ENCODE measurements at regions not wholly inside any gene's neighbourhood (a gene's known extent, or its start where the extent isn't known, plus 50 kb on each side); places are given as distances from the start of the nearest gene placed in this dataset.
"Not testable (repeated sequence)": the region's sequence is repeated elsewhere in the genome, so short reads cannot be mapped to it uniquely, and the experiment has no call there.

DNA sequence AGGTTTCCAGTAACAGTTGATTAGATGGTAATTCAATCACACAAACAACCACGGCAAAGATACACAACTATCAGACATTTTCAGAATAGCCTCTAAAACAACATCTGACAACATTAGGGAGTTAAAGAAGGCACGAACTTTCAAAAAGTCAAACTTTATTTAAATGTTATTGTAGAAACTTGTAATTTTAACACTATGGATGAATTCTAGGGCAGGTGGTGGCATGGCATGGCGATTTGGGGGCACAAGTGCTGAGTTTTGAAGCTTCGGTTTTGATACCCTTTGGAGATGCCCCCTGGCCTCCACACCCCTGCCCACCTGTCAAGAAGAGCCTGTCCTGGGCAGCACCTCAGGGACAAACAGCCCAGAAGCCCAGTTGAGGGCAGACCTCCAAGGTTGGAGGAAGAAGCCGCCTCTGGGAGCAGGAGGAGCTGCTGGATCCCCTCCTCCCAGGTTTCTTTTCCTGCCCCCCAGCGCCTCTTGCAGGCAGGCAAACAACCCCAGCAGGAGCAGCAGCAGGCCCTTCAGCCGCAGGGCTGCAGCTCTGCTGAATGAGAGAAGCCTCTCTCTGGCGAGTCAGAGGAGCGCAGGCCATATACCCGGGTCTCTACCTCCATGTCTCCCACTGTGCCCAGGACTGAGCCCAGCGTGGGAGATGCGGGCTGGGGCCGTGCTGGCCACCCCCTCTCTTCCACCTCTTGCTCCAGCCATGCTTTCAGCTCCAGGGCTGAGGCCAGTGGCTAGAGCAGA, 102.1 kb upstream of the IGLL5 start:
- no peak for DNase-seq

DNA sequence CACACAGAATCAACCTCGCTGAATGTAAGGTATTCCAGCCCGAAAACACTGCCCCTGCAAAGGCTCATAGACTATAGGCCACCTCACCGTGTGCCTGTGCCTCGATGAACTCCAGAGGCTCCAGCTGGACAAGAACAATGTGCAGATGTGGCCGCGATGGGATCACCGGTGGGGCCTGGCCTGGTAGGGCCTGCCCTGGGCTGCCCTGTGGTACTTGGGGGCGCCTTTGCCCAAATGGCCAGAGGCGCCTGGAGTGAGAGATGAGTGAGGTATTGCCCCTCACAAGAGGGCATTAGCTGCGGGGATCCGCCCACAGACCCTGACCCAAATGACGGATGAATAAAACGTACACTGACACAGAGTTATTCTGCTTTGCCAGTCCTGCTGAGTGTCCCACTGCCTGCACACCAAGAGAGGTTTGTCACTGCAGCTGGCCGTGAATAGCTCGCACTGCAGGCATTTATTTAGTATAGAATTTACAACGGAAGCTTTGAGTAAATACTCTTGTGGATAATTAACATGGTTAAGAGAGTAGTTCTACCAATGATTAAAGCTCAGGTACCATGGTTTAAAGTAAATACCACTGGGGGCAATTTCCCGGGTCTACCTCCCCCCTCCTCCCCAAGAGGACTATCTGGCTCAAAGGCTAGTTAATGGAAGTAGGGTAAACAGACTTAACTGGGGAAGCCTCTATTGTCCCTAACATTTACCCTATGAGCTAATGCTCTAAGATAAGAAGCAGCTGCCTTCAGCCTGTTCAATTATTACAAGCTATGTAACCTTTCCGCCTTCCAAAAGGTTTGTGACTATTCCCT, 101.1 kb upstream of the IGLL5 start:
- no peak for DNase-seq

DNA sequence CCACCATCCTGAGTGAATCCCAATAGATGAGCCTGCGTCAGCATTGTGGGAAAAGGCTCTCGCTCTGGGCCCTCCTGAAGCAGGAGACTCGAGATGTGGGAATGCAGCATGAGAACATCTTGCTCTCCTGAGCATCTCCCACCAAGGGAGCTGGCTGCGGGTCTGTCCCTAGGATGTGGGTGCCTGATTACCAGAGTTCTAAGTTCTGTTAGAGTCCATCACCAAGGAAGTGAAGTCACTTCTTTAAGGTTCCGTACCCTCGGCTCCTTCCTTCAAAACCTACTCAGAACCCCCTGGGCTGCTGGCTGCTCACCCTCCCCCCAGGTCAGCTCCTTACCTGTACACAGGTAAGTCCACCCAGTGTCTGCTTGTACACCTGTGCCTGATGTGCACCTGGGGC, 100.5 kb upstream of the IGLL5 start:
- no peak for DNase-seq

DNA sequence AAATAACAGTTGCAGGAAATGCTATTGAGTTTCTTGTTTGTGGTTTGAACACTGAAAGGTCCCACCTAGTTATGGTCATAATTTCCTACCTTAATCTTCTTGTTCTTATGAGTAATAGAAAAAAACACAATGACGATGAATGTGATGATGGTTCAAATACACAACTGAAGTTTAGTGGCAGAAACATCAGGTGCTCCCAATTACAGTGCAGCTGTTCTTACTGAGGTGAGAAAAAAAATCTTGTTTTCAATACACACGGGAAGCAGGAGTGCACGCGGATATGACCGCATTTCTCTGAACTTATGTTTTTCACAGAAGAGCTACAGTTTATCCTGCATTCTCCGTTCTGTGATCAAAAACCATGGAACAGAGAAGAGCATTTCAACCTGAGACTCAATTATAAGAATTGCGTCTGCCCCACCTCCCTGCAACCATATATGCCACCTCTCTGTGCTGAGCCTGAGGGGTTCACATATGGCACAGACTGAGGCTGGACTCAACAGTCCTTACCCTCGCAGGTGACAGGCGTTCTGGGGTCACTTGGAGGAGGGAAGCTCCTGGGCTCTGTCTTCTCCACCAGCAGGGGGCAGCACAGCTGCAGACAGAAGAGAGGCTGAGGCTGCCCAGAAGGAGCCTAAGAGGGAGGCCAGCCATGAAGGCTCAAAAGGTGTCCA, 99.7 kb upstream of the IGLL5 start:
- peak; percentile 73 for DNase-seq

DNA sequence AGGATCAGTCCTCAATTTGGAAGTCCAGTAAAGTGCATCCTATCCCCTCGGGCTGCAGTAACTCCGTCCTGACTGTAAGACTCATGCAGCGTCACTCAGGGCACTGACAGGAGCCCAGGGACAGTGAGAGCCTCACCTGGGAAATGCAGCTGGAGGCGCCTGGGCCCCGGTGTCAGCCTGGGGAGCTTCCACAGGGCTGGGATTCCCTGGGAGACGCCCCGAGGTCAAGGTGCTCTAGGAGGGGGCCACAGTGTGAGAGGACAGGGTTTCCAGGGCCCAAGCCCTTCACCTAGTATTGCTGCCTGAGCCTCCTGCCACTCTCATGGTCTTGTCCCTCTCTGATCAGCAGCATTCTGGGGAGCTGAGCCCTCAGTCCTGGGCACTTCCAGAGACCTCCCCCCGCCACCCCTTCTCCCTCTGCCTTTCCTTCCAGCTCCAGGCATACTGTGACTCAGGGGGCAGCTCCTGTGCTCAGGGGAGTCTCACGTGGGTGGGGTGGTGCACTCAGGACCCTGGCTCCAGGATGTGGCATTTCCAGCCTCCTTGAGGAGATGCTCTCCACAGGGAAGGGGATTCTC, 99.1 kb upstream of the IGLL5 start:
- no peak for DNase-seq

DNA sequence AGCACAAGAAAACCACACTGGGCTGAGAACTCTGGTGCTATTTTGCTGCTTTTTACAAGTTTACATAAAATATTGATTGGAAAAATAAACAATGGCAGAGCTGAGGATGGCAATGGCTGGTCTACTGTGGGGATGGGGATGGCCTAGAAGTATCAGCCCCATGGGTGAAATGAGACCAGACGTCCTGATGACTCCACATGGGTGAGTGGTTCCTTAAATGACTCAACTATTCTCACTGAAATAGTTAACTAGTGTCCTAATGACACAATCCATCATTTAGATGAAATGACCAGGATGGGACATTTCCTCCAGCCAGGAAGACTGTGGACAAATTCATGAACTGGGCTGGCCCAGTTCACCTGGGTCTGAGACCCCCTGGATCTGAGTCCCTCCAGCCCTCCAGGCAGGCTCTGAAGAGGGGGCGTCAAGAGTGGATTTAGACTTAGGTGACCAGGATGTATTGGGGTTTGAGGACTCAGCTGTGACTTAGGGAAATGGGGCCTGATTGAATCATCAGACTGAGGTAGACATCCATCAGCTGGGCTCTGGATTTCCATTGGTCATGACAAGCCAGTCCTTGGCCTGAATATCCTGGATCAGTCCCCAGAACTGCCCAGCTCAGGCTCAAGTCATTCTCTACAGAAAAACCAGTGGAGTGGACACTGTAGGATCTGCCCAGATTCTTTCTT, 98.2 kb upstream of the IGLL5 start:
- DNase-seq, result no peak

DNA sequence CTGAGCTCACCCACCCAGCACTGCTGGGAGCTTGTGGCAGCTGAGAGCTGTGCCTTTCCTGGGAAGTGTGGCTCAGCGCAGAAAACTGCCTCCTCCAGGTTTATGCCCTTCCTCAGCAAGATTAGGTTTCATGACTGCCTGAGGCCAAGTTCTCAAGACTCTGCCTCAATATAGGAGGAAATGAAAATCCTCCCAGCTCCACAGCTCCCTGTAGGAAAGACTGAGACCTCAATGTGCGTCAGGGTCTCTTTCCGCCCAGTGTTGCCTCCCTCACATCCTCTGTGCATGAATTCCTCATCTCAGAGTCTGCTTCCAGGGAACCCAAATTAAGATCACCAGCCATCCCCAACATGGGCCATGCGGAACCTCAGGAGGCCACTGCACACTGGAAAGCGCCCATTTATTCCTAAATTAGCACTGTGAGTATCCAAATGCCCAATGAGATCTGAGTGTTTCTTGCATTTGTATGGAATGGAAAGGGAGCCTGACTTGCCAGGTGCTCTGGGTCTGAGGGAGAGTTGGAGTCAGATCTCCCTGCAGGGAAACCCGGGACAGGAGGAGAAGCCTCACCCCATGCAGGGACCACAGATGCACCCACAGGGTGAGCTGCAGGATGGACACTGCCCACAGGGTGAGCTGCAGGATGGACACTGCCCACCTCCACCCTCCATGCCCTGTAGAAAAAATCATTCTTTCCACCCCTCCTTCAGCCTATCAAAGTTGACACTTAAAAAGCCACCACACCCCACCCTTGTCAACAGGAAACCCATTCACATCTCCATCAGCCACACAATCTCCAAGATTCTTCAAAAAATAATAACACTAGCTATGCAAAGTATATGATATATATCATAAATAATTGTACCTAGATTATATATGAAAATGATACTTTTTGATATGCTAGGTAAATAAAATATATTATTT, 97.4 kb upstream of the IGLL5 start:
- DNase-seq, result peak; percentile 21

DNA sequence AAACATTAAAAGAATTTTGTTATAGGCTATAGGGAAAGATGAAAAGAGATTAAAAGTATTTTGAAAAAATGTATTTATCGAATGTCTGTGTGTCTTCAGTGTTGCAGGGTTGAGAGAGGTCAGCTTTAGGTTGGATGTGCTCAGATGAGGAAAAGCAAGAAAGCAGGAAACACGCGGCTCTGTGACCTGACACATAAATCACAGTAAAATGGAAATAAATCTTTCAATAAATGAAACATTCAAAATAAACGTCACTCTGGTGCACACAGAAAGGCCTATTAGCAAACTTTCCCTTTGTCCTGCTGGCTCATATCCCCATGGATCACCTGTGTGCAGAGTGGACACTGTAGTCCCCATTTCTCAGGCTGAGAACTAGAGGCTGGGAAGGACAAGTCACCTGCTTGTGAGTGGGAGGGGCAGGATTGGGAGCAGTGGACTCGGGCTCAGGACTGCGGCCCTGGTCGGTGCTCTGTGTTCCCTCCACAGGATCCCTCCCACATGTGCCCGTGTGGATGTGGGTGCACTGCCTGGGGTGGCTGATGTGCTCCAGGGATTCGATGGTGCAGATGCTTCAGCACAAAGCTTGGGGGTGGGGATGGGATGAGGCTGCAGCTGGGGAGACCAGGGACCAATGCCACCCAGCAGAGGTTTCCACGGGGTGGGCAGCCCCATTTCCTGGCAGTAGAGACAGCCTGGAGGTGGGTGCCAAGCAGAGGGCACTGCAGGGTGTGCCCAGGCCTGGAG, 96.0 kb upstream of the IGLL5 start:
- DNase-seq, result no peak

DNA sequence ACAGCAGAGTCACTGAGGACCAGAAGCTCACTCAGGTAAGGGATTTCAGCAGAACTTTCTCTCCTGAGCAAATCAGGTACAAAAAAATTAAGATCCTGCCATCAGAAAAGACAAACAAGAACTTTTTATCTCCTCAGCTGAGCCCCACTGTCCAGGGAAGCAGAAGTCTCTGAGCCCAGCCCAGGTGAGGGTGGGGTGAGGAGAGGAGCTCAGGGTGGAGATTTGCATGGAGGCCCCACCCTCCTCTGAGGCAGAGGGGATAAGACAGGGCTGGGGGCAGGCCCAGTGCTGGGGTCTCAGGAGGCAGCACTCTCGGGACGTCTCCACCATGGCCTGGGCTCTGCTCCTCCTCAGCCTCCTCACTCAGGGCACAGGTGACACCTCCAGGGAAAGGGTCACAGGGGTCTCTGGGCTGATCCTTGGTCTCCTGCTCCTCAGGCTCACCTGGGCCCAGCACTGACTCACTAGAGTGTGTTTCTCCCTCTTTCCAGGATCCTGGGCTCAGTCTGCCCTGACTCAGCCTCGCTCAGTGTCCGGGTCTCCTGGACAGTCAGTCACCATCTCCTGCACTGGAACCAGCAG, 95.3 kb upstream of the IGLL5 start:
- not testable (repeated sequence) for DNase-seq

DNA sequence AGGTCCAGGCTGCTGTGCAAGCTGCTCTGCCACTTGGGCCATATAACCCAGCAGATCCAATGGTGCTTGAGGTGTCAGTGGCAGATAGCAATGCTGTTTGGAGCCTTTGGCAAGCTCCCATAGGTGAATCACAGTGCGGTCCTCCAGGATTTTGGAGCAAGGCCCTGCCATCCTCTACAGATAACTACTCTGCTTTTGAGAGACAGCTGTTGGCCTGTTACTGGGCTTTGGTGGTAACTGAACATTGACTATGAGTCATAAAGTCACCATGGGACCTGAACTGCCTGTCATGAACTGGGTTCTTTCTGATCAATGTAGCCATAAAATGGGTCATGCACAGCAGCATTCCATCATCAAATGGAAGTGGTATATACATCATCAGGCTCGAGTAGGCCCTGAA, 92.0 kb upstream of the IGLL5 start:
- DNase-seq, result not testable (repeated sequence)

DNA sequence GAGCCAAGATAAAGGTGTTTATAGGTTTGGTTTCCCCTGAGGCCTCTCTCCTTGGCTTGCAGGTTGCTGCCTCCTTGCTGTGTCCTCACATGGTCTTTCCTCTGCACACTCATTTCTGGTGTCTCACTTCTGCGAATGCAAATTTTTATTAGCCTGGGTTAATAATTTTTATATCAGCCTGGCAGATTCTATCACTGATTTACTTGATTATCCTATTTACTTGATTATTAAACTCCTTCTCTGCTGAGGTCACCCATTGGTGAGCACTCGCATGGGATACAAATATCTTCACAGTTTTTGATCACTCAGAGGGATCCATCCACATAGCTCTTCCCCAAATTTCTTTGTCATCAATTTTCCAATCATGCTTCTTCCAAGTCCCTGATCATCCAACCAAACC, 90.9 kb upstream of the IGLL5 start:
- DNase-seq, result no peak

DNA sequence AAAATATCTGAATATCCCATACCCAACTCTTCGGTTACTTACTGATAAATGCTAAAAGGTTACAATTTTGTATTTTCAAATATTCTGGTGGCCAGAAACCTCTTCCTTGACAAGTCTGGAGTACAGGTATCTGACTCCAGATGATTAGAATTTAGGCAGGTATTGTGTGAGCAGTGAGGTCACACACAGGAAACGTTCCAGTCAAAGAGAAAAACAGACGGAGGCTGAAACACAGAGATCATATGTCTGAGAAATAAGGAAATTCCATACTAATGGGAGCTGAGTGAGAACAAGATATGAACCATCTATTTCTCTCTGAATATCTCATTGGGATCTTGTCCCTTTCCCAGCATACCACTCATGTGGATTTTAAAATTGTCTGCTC, 89.4 kb upstream of the IGLL5 start:
- no peak for DNase-seq

DNA sequence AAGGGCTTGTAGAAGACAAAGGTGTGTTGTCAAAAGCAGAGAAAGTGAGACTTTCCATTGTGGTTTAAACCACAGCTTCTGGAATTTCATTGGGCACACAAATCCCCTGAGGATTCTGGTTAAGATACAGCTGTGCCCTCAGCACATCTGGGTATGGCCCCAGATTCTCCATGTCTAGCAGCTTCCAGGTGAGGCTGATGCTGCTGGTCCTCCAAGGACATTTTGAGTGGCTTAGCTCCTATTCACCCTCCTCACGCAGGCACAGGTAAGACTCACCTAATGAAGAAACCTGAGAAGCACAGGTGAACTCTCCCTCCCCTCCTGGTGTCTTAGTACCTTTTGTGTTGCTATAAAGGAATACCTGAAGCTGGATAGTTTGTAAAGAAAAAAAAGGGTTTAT, 88.9 kb upstream of the IGLL5 start:
- DNase-seq, result no peak

DNA sequence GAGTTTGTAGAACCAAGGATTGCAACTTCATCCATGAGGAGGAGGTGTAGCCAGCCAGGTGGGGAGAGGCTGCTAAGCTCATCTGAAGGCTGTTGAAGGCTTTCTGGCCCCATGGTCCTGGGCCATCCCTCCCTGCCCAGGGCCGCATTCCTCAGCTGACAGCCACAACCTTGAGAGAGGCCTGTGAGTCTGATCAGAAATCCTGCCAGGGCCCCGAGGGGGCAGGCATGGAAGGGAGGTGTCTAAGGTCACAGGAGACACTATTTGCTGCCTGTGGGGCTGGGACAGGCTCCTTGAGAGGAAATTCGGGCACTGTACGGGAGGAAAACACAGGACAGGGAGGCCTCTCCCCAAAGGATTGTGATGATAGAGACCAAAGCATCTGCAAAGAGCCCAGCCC, 88.1 kb upstream of the IGLL5 start:
- DNase-seq, result no peak

DNA sequence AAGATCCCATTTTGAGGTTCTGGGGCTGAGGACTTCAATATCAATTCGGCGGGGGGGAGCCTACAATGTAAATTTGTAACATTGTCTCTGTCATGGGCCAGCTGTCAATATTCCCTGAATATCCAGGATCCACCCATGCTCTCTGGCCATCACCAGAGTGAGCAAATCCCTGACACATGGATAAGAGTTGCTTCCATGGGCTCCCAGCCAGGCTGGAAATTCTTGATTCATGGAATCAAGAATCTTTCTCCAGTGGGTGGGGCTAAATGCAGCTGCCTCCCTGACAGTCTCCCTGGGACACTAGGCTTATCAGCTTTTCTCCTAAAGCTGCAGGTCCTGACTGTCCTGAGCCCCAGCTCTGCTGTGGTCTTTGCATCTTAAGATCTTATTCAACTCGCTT, 86.9 kb upstream of the IGLL5 start:
- no peak for DNase-seq

DNA sequence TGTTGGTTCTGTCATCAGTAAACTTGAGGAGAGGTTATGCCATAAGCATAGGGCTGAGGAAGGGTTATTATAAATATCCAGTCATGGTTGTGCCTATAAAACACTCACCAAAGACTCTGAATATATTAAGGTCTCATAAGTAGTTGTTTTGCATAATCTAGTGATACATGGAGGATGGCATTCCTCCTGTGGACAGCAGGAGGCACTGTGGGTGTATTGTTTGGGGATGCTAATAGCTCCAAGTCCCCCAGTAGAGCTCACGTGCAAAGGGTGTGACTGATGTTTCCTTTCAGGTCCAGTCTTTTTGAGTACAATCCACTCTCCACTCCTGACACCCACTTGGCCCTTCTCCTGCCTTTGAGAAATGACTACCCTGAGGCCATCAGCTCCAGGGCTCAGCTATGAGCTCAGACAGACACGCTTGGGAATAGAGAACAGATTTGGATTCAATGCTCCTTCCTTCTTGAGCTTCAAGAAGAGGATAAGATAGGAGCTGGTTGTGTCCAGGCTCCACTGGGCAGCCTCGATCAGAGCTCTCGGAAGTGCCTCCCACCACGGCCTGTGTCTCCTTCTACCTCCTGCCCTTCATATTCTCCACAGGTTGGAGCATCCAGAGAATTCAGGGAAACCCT, 85.2 kb upstream of the IGLL5 start:
- DNase-seq, result peak; percentile 66

DNA sequence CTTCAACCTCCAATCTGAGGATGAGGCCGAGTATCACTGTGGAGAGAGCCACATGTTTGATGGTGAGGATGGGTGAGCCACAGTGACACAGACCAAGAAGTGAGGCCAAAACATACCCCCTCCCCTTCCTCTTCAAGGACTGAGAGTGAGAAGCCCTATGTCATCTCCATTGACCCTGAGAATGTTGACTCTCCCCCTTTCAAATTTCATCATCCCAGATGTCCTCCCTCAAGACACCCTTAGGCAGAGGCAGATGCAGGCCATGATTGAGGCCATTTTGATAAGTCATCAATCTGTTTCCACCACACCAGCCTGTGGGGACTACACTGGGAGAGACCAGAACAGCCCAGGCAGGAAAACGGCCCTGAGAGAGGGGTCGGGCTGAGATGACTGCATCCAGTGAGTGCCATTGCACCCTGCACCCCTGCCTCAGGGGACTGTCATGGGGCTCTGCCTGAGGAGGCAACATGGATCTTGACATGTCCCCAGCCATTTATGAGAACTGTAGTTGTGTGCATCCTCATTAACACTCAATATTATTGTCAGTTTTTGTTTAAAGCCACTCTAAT, 84.2 kb upstream of the IGLL5 start:
- DNase-seq, result no peak

DNA sequence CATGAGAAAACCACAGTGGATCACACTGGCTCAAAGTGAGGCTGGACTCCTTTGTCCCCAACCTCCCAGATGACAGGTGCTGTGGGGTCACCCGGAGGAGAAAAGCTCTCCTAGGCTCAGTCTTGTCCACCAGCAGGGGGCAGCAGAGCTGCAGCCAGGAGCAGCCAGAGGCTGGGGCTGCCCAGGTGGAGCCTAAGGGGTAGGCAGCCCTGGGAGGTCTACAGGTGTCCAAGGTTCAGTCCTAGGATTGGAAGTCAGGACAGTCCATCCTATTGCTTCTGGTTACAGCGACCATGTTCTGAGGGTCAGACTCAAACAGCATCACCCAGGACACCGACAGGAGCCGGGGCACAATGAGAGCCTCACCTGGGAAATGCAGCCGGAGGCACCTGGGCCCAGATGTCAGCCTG, 77.6 kb upstream of the IGLL5 start:
- DNase-seq, result peak; percentile 72

DNA sequence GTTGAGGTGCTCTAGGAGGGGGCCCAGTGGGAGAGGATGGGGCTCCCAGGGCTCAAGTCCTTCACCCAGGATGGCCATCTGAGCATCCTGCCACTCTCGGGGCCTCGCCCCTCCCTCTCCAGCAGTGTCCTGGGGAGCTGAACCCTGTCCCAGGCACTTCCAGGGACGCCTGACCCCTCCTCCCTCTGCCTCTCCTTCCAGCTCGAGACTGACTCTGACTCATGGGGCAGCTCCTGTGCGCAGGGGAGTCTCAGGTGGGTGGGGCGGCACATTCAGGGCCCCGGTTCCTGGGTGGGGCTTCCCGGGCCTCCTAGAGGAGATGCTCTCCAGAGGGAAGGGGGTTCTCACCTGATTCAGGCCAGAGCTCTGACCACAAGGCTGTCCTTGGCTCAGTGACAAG, 77.1 kb upstream of the IGLL5 start:
- no peak for DNase-seq

All from CD4-positive, alpha-beta T cell treated with Interleukin-17A for 1 hour (primary cell).